ENCODE measurements at regions not wholly inside any gene's neighbourhood (a gene's known extent, or its start where the extent isn't known, plus 50 kb on each side); places are given as distances from the start of the nearest gene placed in this dataset.
A peak's percentile ranks its signal among the peaks of the same experiment; 100 is the strongest.
"Not testable (repeated sequence)": the region's sequence is repeated elsewhere in the genome, so short reads cannot be mapped to it uniquely, and the experiment has no call there.

- no peak for TF ChIP-seq CTCF (IDR thresholded peaks at IDR 0.05; ENCODE audit: low read depth, low read length)
- in situ Hi-C loops (cut with HindIII; ENCODE audit: low sequenced_read_pairs): no loop called here
- H3K4me3 ChIP-seq (ENCODE audit: low read depth, low read length): no peak overlapping the region
- no peak for DNase-seq (ENCODE audit: low read depth, low spot score)
Observed at GRCh38 chr6:25136854-25137253, 142.3 kb upstream of the CARMIL1 start.

- no peak for TF ChIP-seq CTCF (IDR thresholded peaks at IDR 0.05; ENCODE audit: low read depth, low read length)
- H3K4me3 ChIP-seq (ENCODE audit: low read depth, low read length): no peak overlapping the region
- in situ Hi-C loops (cut with HindIII; ENCODE audit: low sequenced_read_pairs): no loop called here
- DNase-seq (ENCODE audit: low read depth, low spot score): no peak
Observed at GRCh38 chr6:25137480-25137879, 141.7 kb upstream of the CARMIL1 start.

GRCh38 chr6:25137916-25138232 is 141.3 kb upstream of the CARMIL1 start:
- in situ Hi-C loops (cut with HindIII; ENCODE audit: low sequenced_read_pairs): no loop called here
- no peak for DNase-seq (ENCODE audit: low read depth, low spot score)
- TF ChIP-seq CTCF (IDR thresholded peaks at IDR 0.05; ENCODE audit: low read depth, low read length): no peak
- H3K4me3 ChIP-seq (ENCODE audit: low read depth, low read length): no peak overlapping the region

- TF ChIP-seq CTCF (IDR thresholded peaks at IDR 0.05; ENCODE audit: low read depth, low read length): peak; percentile 13
- DNase-seq (ENCODE audit: low read depth, low spot score): peak; percentile 50
- in situ Hi-C loops (cut with HindIII; ENCODE audit: low sequenced_read_pairs): no loop called here
- peak overlapping the region; percentile 6 for H3K4me3 ChIP-seq (ENCODE audit: low read depth, low read length)
Observed at GRCh38 chr6:25138233-25138933, 140.8 kb upstream of the CARMIL1 start.

GRCh38 chr6:25138934-25139415 is 140.2 kb upstream of the CARMIL1 start:
- H3K4me3 ChIP-seq (ENCODE audit: low read depth, low read length): peak overlapping the region; percentile 6
- TF ChIP-seq CTCF (IDR thresholded peaks at IDR 0.05; ENCODE audit: low read depth, low read length): no peak
- DNase-seq (ENCODE audit: low read depth, low spot score): peak; percentile 58
- in situ Hi-C loops (cut with HindIII; ENCODE audit: low sequenced_read_pairs): no loop called here

GRCh38 chr6:25139608-25140007 is 139.6 kb upstream of the CARMIL1 start:
- in situ Hi-C loops (cut with HindIII; ENCODE audit: low sequenced_read_pairs); H3K4me3 ChIP-seq (ENCODE audit: low read depth, low read length): not testable (repeated sequence)

GRCh38 chr6:25142506-25142905 is 136.7 kb upstream of the CARMIL1 start:
- H3K4me3 ChIP-seq (ENCODE audit: low read depth, low read length): no peak overlapping the region
- TF ChIP-seq CTCF (IDR thresholded peaks at IDR 0.05; ENCODE audit: low read depth, low read length): no peak
- in situ Hi-C loops (cut with HindIII; ENCODE audit: low sequenced_read_pairs): no loop called here
- no peak for DNase-seq (ENCODE audit: low read depth, low spot score)

More at GRCh38 chr6:25139608-25140007, 139.6 kb upstream of the CARMIL1 start:
- not testable (repeated sequence) for DNase-seq (ENCODE audit: low read depth, low spot score)
